GM12892 (cell line): ENCODE measurements at regions not wholly inside any gene's neighbourhood (a gene's known extent, or its start where the extent isn't known, plus 50 kb on each side); places are given as distances from the start of the nearest gene placed in this dataset.

Source experiments
- POLR2A ChIP-seq: IDR thresholded peaks from 2 replicates; pipeline ENCODE4 v1.6.1; 2011; ENCODE audit warnings: low read depth, low read length, control low read depth
- POLR2AphosphoS5 ChIP-seq: IDR thresholded peaks from 2 replicates; pipeline ENCODE4 v1.6.1; 2011; ENCODE audit warnings: low read depth, low read length, control low read depth

DNA sequence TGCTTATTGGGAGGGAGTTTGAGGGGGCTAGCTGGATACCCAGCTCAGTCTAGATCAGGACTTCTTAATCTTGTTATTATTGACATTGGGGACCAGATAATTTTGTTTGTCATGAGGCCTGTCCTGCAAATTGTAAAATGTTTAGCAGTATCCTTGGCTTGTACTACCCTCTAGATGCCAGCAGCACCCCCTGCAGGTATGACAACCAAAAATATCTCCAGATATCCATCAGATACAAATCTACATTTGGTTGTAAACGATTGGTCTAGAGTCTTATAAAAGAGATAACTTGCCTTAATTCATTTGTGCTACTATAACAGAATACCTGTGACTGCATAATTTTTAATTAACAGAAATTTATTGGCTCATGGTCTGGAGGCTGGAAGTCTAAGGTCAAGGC lies 1232.2 kb downstream of the XPNPEP1 start:
- TF ChIP-seq POLR2AphosphoS5, result no peak
- no peak for TF ChIP-seq POLR2A
